HG03469 (cell line): ENCODE measurements at regions not wholly inside any gene's neighbourhood (a gene's known extent, or its start where the extent isn't known, plus 50 kb on each side); places are given as distances from the start of the nearest gene placed in this dataset.

Experiments used
- ATAC-seq: cut with Tn5 transposase; IDR thresholded peaks from one replicate; pipeline ENCODE4 v1.9.1; 2021; ENCODE audit warnings: mild to moderate bottlenecking, moderate library complexity, moderate number of reproducible peaks; ENCODE audit not compliant: unreplicated experiment

- no peak for ATAC-seq
Measured at GRCh38 chr2:126367361-126367760, 288.6 kb upstream of the GYPC start.

GRCh38 chr2:126368758-126369157 lies 287.2 kb upstream of the GYPC start:
- ATAC-seq = no peak

DNA sequence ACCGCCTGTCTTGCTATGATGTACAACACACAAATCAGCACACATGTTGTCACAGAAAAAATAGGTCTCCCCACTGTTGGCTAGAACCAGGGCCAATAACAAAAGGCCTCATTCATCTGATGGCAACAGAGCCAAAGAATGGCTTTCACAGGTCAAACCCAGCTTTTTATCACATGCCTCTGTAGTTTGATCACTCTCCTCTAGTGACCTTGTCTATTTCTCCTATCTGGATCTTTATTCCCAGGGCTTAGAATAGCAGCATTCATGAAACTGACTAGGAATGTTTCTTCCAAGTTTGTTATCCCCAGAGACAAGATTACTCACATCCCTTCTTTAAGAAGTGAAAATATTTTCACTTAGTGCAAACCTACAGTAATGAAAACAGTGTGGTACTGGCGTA lies 285.8 kb upstream of the GYPC start:
- no peak for ATAC-seq

- no peak for ATAC-seq
Measured at GRCh38 chr2:126372406-126372805, 283.6 kb upstream of the GYPC start.

DNA sequence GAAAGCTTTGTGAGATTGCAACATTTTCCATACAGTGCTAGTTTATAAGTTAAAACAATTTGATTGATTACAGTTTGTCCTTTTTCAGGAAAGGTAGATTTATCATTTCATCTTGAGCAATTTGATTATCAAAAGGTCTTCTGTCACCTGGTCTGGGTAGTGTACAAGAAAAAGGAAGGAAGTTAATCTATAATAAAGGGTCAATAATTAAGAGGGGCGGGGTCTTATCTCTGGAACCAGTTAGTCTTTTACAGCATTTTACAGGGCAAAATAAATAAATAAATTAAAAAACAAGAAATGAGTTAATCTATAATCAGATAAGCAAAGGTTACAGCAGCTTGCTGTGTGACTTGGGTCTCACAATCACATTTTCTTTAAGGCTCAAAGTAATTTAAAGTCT lies 277.8 kb upstream of the GYPC start:
- ATAC-seq = no peak

DNA sequence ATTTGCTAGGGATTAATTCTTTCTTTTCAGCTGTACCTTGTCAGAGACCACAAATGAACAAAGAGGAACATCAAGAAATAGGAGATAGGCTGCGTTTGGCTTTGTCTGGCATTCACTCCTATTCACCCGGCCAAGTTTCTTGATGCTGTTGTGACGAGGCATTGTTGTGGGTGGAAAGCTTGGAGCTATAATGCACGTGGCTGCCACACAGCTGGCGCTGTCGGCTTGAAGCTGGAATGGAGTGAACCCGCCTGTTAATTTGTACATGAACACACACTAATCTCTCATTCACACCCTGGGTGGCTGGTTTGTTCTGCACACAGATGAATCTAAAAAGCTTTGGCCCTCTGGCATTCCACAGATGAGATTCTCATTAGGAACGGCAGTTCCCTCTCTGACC lies 274.9 kb upstream of the GYPC start:
- no peak for ATAC-seq

- ATAC-seq = no peak
Measured at GRCh38 chr2:126382998-126383397, 273.0 kb upstream of the GYPC start.

DNA sequence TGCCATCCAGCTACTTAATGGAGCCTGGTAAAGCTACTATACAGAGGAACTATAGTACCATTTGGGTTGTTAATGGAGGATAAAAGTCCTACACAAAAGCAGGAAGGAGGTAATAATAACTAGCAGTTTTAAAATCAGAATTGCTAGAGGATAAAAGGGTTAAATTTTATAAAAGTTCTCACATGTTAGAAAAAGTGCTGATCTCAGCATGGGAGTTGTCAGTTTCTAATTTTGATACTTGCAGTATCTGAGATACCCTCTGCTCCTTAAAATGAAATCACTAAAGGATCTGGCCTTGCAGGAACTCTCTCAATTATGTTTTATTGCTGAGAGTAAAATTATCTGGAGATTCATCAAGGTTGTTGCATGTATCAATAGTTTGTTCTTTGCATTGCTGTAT lies 272.2 kb upstream of the GYPC start:
- ATAC-seq = no peak

- no peak for ATAC-seq
Measured at GRCh38 chr2:126385441-126385840, 270.5 kb upstream of the GYPC start.

- ATAC-seq = no peak
Measured at GRCh38 chr2:126385983-126386382, 270.0 kb upstream of the GYPC start.

GRCh38 chr2:126389446-126389845 lies 266.5 kb upstream of the GYPC start:
- no peak for ATAC-seq

- ATAC-seq = no peak
Measured at GRCh38 chr2:126392889-126393288, 263.1 kb upstream of the GYPC start.

DNA sequence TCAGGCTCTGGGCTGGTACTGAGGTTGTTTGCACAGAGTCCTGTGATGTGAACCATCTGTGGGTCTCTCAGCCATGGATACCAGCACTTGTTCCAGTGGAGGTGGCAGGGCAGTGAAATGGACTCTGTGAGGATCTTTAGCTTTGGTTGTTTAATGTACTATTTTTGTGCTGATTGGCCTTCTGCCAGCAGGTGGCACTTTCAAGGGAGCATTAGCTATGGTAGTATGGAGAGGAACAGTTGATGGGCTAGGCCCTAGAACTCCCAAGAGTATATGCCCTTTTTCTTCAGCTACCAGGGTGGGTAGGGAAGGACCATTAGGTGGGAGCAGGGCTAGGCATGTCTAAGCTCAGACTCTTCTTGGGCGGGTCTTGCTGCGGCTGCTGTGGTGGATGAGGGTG lies 257.0 kb upstream of the GYPC start:
- ATAC-seq = peak; percentile 44

GRCh38 chr2:126403039-126403628 lies 252.8 kb upstream of the GYPC start:
- ATAC-seq = no peak

- ATAC-seq = no peak
Measured at GRCh38 chr2:126406267-126406666, 249.7 kb upstream of the GYPC start.

- no peak for ATAC-seq
Measured at GRCh38 chr2:126408671-126409070, 247.3 kb upstream of the GYPC start.

GRCh38 chr2:126409850-126410249 lies 246.1 kb upstream of the GYPC start:
- no peak for ATAC-seq

DNA sequence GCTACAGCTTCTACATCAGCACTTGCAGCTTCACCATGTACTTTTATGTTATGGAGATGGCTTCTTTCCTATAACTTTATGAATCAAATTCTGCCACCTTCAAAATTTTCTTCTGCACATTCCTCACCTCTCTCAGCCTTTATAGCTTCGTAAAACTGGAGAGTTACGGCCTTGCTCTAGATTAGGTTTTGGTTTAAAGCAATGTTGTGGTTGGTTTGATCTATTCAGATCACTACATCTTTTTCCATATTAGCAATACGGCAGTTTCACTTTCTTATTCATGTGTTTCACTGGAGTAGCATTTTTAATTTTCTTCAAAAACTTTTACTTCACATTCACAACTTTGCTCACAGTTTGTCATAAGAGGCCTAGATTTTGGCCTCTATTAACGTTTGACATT lies 242.9 kb upstream of the GYPC start:
- ATAC-seq = peak; percentile 84

DNA sequence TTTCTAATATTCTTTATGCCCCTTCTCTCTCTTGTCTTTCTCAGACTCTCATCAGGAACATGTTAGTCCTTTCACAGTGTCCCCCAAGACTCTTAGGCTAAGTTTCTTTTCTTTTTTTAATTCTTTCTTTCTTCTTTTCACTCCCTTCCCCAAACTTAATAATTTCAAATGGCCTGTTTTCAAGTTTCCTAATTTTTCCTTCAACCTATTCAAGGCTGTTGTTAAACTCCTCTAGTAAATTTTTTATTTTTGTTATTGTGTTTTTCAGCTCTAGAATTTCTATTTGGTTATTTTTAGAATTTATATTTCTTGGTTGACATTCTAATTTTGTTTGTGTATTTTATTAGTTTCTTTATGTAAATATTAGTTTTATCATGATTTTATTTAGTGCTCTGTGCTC lies 236.6 kb upstream of the GYPC start:
- no peak for ATAC-seq

DNA sequence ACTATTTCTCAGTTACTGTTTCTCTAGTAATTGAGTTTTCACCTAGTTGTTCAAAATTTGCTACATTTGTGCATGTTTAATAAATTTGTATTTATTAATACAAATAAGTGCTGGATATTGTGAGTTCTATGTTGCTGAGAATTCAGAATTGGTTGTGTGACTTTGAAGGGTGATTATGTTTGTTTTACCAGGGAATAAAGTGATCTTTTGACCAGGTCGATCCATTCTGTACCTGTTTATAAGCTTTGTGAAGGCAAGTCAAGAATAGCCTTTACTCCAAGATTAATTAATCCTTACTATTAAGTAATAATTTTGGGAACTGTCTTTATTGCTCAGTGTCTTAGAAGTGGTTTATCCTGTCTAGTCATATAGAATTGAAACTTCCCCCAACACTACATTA lies 230.0 kb upstream of the GYPC start:
- ATAC-seq = no peak

DNA sequence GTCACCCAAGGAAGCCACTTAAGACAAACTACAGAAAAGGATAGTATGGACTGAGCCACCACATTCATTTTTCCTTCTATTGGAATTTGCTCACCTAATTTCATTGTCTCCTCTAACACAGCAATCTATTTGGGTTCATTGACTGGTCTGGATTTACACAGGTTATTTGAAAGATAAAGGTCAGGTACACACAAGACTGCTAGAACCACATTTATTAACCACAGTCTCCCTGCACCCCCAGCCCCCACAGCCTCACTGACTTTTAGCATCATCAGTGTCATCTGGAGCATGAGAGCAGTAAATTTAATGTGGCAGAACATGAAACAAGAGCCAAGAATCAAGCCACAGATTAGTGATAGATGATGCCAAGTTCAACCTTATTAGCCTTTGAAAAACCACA lies 226.9 kb upstream of the GYPC start:
- ATAC-seq = no peak

DNA sequence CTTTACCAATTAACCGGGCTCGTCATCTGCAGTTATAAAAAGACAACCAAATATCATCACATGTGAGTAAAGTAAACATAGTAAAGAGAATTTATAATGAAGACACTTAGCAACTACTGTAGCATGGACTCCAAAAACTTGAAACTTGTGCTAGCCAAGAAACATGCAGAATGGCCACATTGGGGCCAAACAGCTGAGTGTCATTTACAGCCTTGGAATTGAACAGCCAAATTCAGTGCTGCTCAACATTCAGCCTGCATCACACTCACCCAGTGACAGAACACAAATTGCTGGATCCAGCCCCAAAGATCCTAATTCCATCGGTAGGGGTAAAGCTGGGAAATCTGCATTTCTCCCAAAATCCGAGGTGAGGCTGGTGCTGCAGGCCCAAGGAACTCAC lies 224.8 kb upstream of the GYPC start:
- ATAC-seq = no peak

DNA sequence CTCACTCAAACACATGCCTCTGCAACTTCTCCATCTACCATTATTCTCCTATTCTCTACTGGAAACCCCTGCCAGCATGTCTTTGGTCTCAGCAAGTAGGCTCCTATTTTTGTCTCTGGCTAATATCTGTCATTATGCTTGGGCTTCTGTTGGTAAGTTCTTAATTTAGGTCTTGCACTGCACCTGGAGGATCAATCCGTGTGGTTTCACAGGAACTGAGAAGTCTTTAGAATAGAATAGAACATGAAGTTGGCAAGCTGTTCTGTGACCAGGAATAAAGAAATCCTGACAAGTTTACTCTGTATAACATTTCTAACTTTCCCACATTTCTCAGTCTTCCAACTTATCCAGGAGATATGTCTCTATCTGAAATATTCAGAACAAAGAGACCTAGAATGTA lies 219.5 kb upstream of the GYPC start:
- no peak for ATAC-seq

DNA sequence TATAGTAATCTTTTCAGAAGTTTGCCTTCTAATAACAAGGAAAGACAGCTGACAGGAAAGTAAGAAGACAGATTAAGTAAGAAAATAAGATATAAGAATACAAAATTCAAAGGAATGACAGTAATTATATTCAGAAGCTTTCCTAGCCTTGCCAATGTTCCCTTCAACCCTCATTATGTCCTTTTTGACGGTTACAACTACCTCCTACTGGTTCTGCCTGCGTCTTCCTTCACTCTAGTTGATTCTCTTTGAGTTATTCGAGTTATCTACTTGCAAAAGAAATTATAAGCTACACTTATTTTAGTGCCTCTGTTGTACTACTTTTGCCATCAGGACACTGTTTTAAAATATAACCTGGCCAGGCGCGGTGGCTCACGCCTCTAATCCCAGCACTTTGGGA lies 218.9 kb upstream of the GYPC start:
- ATAC-seq = no peak
